KOPT-K1 (cell line): ENCODE measurements at regions not wholly inside any gene's neighbourhood (a gene's known extent, or its start where the extent isn't known, plus 50 kb on each side); places are given as distances from the start of the nearest gene placed in this dataset.

ENCODE experiments used
- H3K27ac ChIP-seq: fragments of 200-600 bp; sonication (generic); 2 replicates; pipeline ENCODE4 v1.5.1; 2016; ENCODE audit warnings: antibody characterized with exemption, mild to moderate bottlenecking, low read depth, low read length; ENCODE audit not compliant: poor library complexity, severe bottlenecking
- H3K36me3 ChIP-seq: fragments of 200-600 bp; sonication (generic); 2 replicates; pipeline ENCODE4 v1.5.1; 2017; ENCODE audit warnings: antibody characterized with exemption, mild to moderate bottlenecking, low read length, moderate library complexity; ENCODE audit not compliant: insufficient read depth
- H3K9me3 ChIP-seq: fragments of 200-600 bp; sonication (generic); 2 replicates; pipeline ENCODE4 v1.5.1; 2017; ENCODE audit warnings: antibody characterized with exemption, low read length, mild to moderate bottlenecking; ENCODE audit not compliant: insufficient read depth, poor library complexity, severe bottlenecking

DNA sequence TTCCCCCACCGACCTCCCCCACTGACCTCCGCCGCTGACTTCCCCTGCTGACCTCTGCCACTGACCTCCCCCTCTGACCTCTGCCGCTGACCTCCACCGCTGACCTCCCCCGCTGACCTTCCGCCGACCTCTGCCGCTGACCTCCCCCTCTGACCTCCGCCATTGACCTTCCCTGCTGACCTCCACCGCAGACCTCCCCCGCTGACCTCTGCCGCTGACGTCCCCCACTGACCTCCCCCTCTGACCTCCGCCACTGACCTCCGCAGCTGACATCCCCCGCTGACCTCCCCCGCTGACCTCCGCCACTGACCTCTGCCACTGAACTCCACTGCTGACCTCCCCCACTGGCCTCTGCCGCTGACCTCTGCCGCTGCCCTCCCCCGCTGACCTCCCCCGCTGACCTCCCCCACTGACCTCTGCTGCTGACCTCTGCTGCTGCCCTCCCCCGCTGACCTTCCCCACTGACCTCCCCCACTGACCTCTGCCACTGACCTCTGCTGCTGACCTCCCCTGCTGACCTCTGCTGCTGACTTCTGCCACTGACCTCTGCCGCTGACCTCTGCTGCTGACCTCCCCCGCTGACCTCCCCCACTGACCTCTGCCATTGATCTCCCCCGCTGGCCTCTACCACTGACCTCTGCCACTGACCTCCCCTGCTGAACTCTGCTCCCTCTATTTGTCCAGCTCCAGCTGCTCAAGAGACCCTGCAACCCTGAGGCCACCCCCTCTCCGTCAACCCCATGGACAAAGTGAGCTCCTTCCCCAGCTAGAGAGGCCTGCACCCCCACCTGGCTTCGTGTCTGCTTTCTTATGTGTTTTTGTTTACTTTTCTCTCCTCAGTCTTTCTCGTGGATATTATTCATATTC is 91.4 kb upstream of the AFDN start:
- no peaks in the 10 kb centered on the region for H3K9me3 ChIP-seq
- no peak overlapping the region for H3K27ac ChIP-seq
- H3K36me3 ChIP-seq, result no peaks in the 10 kb centered on the region

DNA sequence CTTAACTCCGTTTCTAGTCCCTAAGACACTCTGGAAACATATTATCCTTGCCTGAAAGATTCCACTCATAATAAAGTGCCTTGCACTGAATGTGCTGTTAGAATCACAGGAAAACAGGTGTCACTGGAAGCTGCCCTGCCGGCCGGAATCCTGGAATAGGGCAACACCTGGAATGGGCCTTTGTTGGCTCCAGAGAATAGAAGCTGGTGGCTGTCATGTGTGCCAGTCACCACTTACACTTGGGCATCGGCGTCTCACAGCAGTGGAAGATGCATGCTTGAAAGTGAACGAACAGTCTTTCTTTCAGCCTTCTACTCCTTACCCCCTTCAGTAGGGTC is 90.8 kb upstream of the AFDN start:
- no peak overlapping the region for H3K27ac ChIP-seq
- H3K9me3 ChIP-seq, result no peaks in the 10 kb centered on the region
- H3K36me3 ChIP-seq, result no peaks in the 10 kb centered on the region

DNA sequence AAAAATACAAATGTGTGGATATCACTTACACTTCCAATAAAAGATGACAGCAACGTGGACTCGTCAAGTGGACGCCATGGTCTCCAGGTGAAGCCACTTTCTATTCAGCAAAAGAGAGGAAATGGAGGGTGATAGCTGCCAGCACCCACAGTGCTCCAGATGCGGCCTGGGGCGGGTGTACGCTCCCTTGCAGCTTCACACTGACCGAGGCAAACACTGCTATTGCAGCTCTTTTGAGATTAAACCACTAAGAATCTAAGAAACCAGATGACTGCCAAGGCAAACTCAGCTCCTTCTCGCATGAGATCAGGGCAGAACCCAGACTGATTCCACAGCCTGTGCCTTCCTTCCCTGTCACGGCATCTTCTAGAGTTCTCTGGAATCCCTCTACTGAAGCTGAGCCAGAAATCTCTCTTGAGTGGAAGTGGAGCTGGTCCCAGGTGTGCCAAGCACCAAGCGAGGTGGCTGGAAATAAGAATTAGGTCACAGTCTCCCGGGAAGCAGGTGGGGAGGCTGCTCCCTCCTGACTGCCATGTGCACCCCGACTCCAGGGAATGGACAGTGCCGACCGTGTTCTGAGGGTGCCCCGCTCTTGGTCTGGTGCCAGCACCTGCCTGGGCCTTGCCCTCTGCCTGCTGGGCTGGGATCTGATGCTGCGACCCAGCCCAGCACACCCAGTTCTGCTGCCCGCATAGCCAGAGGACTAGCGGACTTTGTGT is 90.1 kb upstream of the AFDN start:
- Histone ChIP-seq H3K27ac (no peak overlapping the region), H3K9me3 (no peaks in the 10 kb centered on the region), H3K36me3 (no peaks in the 10 kb centered on the region)

DNA sequence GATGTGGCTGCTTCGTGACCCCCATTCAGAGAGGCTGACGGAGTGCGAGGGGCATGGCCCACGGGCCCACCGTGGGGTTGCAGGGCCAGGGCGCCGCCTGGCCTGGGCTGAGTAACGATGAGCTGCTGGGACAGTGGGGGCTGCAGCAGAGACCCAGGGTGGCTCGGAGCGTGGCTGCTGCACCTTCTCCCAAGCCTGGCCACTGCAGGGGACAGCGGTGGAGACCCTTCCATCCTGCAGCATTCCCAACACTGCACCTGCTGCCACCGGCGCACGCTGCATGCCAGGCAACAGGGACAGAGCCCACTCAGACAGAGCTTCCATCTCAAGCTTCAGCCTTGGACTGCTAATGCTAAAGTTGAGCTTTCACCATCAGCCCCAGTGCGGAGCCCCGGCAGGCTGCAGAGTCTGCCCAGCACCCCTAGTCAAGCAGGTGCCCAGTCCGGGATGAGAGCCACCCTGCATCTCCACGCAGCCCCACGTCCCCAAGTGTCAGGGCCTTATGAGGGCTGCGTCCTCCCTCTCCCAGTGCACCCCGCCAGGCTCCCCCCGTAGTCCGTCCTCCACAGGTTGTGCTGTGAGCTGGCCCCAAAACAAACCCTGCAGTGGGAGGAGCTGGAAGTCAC is 89.4 kb upstream of the AFDN start:
- H3K9me3 ChIP-seq, result no peaks in the 10 kb centered on the region
- no peaks in the 10 kb centered on the region for H3K36me3 ChIP-seq
- H3K27ac ChIP-seq, result no peak overlapping the region

DNA sequence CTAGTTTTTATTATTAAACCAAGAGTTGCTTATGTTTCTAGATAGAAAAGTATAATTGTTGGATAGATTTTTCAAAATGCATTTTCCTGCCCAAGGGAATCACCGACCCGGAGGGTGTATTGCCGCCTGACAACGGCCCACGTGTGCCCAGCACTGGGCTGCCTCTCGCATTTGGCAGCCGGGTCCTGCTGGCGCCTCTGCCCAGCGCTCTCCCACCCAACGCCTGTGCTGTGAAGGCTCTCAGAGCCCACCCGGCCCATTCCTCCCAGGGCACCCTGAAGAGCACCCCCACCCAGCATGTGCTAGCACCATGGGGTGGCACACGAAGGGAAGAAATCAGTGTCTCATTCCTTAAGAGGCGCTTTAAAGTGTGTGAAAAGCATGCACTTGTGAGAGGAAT is 88.3 kb upstream of the AFDN start:
- H3K9me3 ChIP-seq, result no peaks in the 10 kb centered on the region
- H3K27ac ChIP-seq, result no peak overlapping the region
- no peaks in the 10 kb centered on the region for H3K36me3 ChIP-seq

DNA sequence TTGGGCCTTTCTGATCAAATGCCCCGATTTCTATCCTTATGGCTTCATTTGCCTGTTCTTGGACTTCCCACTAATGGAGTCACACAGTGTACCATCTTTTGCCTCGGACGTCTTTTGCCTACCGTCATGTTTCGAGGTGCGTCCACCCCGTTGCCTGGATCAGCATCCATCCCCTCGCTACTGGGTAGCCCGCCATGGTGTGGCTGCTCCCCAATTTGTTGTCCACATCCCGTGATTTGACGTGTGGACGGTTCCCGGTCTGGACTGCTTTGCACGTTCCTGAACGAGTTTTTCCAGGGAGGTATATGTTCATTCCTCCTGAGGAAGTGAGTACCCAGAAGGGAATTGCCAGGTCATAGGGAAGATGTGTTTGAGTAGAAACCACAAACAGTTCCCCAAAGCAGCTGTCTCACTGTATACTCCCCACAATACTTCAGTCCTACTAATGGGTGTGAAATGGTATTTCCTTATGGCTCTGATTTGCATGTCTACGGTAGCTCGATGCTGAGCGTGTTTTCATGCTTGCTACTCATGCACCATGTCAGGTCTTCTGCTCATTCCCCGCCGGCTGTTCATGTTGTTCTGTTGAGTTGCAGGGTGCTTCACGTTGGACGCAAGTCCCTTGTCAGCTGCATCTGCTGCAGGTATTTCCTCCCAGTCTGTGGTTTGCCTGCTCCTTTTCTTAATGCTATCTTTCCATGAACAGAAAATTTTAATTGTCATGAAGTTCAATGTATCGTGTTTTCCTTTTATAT is 86.8 kb upstream of the AFDN start:
- H3K36me3 ChIP-seq, result no peaks in the 10 kb centered on the region
- no peak overlapping the region for H3K27ac ChIP-seq
- H3K9me3 ChIP-seq, result no peaks in the 10 kb centered on the region

DNA sequence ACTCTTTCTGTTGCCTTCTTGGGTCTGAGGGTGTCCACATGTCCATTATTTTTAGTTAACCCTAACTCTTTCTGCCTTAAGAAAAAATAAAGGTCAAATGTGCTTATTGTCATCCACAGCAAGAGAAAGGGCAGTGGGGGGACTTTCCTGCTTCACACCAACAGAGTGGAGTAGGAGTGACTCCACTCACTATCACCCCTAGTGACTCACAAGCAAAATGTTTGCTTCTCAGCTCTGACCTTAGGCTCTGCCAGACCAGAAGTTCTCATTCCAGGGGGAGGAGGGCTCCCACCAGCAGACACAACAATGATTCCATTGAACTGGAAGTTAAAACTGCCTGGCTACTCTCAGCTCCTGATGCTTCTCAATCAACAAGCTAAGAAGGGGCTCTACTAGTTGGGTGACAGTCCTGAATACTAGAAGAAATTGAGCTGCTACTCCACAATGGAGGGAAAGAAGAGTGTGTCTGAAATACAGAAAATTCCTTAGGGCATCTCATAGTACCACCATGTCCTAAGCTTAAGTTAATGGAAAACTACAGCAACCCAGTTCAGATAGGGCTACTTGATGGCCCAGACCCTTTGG is 83.9 kb upstream of the AFDN start:
- H3K27ac ChIP-seq, result no peak overlapping the region
- H3K9me3 ChIP-seq, result no peaks in the 10 kb centered on the region

DNA sequence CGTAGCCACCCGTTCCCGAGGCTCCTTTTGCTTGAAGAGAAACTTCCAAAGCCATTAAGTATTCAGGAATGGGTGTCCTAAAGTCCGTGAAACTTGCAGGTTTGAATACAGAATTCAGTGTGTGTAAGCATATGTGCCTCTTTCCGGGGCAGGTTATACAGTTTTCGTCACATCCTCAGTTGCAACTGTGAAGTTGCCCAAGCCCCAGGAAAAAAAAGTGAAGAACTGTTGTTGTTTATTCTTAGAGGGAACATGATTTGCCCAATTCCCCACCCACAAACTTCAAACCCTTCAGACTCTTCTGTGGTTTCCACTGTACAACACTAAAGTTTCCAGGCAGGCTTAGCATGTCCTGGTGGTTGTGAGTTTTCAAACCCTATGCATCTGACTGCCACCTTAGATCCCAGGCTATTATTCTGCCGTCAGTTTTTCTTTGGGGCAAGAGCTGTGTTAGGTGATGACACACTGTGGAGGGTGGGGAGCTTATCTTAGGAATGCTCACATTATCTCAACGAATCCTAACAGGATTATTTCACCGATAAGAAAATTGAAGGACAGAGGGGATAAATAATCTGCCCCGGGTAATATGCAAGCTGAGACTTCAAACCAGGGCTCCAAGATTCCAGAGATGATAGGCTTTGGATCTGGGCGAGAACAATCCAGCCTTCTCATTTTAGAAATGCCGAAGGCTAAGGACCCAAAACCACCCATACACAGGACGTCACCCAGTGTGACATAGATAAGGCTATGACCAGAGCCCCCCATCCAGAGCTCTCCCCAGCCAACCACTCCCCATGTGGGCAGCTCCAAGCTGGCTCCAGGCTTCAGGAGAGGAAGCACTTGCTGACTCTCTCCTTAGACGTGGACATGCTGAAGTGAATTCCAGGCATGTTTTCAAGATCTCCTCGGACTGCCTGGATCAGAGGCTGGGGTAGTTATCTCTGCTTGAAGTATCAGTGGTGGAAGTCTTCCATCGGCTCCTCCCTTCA is 81.7 kb upstream of the AFDN start:
- Histone ChIP-seq H3K9me3 (no peaks in the 10 kb centered on the region), H3K36me3 (no peaks in the 10 kb centered on the region), H3K27ac (no peak overlapping the region)

More for the DNA sequence above, 83.9 kb upstream of the AFDN start:
- H3K36me3 ChIP-seq, result no peaks in the 10 kb centered on the region

DNA sequence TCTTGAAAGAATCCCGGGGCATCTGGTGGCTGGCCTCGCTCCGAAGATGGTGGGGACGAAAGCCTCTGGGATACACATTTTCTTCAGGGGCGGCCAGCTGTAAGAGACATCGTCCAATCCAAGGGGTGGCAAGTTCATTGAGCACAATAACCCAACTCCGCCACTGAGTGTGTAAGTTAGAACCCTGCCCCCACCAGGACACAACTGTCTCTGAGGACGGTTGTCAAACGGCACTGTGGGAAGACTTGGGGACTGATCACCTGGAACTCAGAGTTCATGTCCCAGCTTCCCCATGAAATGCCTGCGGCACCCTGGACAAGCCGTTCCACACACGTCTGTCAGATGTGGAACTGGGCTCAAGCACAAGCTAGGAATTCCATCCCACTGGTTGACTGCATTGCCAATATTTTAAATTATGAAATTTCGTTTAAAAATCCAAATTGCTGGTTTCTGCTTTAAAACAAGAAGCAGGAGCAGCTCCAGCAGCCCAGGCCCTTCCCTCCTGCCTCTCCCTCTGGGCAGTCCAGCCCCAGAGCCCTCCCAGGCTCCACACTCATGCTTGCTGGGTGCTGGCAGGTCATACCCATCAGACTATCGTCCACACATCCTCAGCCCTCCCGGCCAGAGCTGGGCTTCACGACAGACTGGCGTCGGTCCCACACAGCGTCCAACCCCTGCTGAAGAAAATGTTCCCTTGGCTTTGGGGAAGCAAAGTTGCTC is 80.9 kb upstream of the AFDN start:
- Histone ChIP-seq H3K9me3 (no peaks in the 10 kb centered on the region), H3K36me3 (no peaks in the 10 kb centered on the region), H3K27ac (no peak overlapping the region)

DNA sequence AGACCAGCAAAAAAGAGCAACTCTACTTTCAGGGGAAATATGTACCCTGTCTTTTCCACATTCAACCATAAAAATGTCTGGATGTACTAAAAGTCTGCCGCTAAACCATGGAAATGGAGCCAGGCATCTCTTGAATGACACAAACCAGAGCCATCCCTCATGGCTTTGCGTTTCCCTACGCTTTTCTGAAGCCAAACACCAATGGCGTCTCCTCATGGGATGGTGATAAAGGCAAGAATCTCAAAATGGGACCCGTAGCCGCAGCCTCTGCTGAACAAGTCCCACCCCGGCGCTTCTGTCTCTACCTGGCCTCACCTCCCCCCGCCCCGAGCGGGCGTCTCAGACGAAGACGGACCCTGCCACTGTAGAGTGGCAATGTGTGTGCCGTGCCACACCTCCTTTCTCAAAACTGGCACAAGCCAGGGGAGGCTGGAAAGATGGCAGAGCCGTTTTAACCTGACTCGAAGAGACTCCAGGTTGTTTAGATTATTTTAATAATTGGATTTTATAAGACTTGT is 80.3 kb upstream of the AFDN start:
- no peak overlapping the region for H3K27ac ChIP-seq
- no peaks in the 10 kb centered on the region for H3K9me3 ChIP-seq
- H3K36me3 ChIP-seq, result no peaks in the 10 kb centered on the region

DNA sequence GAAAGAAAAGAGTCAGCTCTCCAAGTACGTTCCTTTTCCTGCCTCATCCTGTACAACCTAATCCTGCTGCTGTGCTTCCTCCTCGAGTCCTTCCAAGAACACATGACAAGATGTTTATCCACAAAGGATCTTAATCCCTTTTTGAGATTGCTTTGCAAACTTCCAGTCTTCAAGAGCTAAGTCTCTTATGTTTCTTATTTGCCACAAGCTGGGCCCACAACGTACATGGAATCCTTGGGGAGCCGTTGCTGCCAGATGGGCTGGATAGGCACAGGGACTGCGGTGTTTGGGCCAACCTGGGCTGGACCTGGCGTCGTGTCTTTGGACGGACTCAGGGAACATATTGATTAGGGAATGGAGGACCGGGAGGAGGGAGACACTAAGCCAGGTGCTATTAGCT is 79.7 kb upstream of the AFDN start:
- H3K36me3 ChIP-seq, result no peaks in the 10 kb centered on the region
- H3K27ac ChIP-seq, result no peak overlapping the region
- no peaks in the 10 kb centered on the region for H3K9me3 ChIP-seq

DNA sequence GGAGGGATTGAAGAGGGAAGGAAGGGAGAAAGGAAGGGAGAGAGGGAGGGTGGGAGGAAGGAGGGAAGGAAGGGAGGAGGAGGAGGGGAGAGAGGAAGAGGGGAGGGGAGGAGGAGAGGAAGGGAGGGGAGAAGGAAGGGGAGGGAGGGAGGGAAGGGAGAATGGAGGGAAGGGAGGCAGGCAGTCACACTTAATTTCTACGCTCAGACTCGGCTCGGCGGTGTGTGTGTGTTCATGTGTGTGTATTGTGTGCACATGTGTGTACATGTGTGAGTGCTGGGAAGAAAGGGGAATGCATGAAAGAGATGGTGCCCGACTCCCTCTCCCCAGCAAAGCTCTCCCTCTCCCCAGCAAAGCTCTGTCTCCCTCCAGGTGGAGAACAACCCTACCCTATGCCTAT is 79.1 kb upstream of the AFDN start:
- Histone ChIP-seq H3K9me3 (no peaks in the 10 kb centered on the region), H3K36me3 (no peaks in the 10 kb centered on the region)

DNA sequence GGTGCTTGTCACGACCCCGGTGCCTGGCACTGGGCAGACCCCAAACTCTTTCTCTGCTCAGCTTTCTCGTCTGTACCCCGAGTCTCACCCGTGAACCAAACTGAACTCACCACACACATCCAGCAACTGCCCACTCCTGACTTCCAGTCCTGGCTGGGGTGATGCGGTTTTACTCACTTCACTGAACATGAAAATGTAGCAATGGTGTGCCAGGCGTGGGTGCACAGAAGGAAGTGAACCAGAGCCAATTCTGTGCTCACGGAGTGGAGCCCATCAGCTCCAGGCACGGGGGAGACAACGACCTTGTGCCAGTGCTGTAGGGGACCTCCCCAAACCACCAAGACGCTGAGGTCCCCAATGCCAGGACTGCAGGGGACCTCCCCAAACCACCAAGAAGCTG is 78.7 kb upstream of the AFDN start:
- H3K36me3 ChIP-seq, result no peaks in the 10 kb centered on the region
- no peak overlapping the region for H3K27ac ChIP-seq
- no peaks in the 10 kb centered on the region for H3K9me3 ChIP-seq

More for the DNA sequence above, 79.1 kb upstream of the AFDN start:
- H3K27ac ChIP-seq, result no peak overlapping the region
